OCI-LY1 (cell line): ENCODE measurements at regions not wholly inside any gene's neighbourhood (a gene's known extent, or its start where the extent isn't known, plus 50 kb on each side); places are given as distances from the start of the nearest gene placed in this dataset.

ENCODE experiments used
- H2AFZ ChIP-seq: fragments of 200-600 bp; sonication (generic), shearing (Covaris generic); 2 replicates; pipeline ENCODE4 v1.6.0; 2014; ENCODE audit warnings: antibody characterized with exemption, mild to moderate bottlenecking, low read length
- H3F3A ChIP-seq: fragments of 200-600 bp; sonication (generic), shearing (Covaris generic); 2 replicates; pipeline ENCODE4 v1.6.0; 2014; ENCODE audit warnings: mild to moderate bottlenecking, antibody characterized with exemption, low read length, moderate library complexity; ENCODE audit not compliant: insufficient read depth
- H3K27ac ChIP-seq: fragments of 200-600 bp; sonication (generic); 2 replicates; pipeline ENCODE4 v1.5.1; 2014; ENCODE audit warnings: low read length, mixed run types, mild to moderate bottlenecking, low read depth; ENCODE audit not compliant: poor library complexity, severe bottlenecking
- H3K27me3 ChIP-seq: fragments of 200-600 bp; sonication (generic); 2 replicates; pipeline ENCODE4 v1.6.0; 2014; ENCODE audit warnings: antibody characterized with exemption, mild to moderate bottlenecking, low read length, moderate library complexity; ENCODE audit not compliant: insufficient read depth
- H3K36me3 ChIP-seq: fragments of 200-600 bp; sonication (generic); 2 replicates; pipeline ENCODE4 v1.6.1; 2014; ENCODE audit warnings: mild to moderate bottlenecking, antibody characterized with exemption, low read length, moderate library complexity, mixed read lengths; ENCODE audit not compliant: insufficient read depth
- H3K4me1 ChIP-seq: fragments of 200-600 bp; sonication (generic); 2 replicates; pipeline ENCODE4 v1.5.1; 2014; ENCODE audit warnings: mild to moderate bottlenecking, low read length, moderate library complexity; ENCODE audit not compliant: insufficient read depth, severe bottlenecking
- H3K4me2 ChIP-seq: fragments of 200-600 bp; sonication (generic), shearing (Covaris generic); 2 replicates; pipeline ENCODE4 v1.6.1; 2014; ENCODE audit warnings: low read length
- H3K4me3 ChIP-seq: fragments of 200-600 bp; sonication (generic); 2 replicates; pipeline ENCODE4 v1.5.1; 2014; ENCODE audit warnings: low read length, low read depth, mild to moderate bottlenecking, mixed read lengths; ENCODE audit not compliant: poor library complexity, severe bottlenecking
- H3K79me2 ChIP-seq: fragments of 200-600 bp; shearing (Covaris generic); 2 replicates; pipeline ENCODE4 v1.6.1; 2016; ENCODE audit warnings: mixed run types, low read length, mixed read lengths; ENCODE audit not compliant: insufficient read depth
- H3K9ac ChIP-seq: fragments of 200-600 bp; sonication (generic), shearing (Covaris generic); 2 replicates; pipeline ENCODE4 v1.6.1; 2014; ENCODE audit warnings: mild to moderate bottlenecking, low read length, mixed read lengths
- H3K9me2 ChIP-seq: fragments of 200-600 bp; sonication (generic), shearing (Covaris generic); 2 replicates; pipeline ENCODE4 v1.6.1; 2014; ENCODE audit warnings: low read depth, mild to moderate bottlenecking, low read length, mixed read lengths
- H3K9me3 ChIP-seq: fragments of 200-600 bp; shearing (Covaris generic); 2 replicates; pipeline ENCODE4 v1.6.1; 2014; ENCODE audit warnings: low read length, mixed read lengths
- H4K20me1 ChIP-seq: fragments of 200-600 bp; sonication (generic), shearing (Covaris generic); 2 replicates; pipeline ENCODE4 v1.6.0; 2016; ENCODE audit warnings: mild to moderate bottlenecking, low read length; ENCODE audit not compliant: insufficient read depth
- EZH2 ChIP-seq: fragments of 200-600 bp; sonication (generic), shearing (Covaris generic); IDR thresholded peaks from 2 replicates; pipeline ENCODE4 v1.8.0; 2017; ENCODE audit warnings: borderline replicate concordance, mixed run types, mild to moderate bottlenecking, antibody characterized with exemption, low read length, moderate library complexity, mixed read lengths
- TF ChIP-seq, protein P1 (sequence below): fragments of 200-600 bp; sonication (generic), shearing (Covaris generic); IDR thresholded peaks from 2 replicates; pipeline ENCODE4 v1.5.1; 2017; ENCODE audit warnings: mild to moderate bottlenecking, antibody characterized with exemption, low read length, moderate library complexity, mixed read lengths

DNA sequence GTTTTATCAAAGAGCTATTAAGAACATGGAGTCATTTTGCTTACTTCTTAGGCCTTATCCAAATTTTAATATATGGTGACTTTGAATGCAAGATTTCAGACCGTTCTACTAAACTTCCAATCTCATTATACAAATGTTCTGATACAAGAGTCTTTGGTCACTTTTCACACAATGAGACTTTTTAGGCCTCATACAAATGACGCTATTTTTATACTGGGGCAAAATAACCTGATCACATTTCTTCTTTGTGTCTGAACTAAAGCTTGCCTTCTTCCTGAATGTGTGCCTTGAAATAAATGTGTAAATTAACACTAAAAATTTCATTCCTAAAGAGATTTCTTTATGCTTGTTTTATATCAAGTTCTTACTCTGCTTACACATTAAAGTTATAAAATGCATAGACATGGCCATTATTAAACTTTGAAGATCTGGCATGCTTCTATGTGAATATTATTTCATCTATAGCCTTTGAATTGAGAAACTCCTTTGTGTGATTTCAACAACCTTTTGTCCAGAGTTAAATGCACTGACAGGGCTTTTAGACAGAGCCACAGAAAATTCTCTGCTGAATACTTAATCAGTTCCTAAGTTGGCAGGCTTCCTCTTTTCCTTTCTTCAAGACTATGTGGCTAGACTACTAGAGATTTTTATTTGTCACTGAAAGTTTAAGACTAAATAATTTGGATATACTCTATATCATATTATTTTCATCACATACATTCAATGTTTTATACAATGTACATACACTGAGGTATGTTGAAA lies 86.1 kb downstream of the EDNRB start:
- no peaks in the 10 kb centered on the region for H3K9me3 ChIP-seq
- H4K20me1 ChIP-seq: no peaks in the 10 kb centered on the region
- no peaks in the 10 kb centered on the region for H3K4me1 ChIP-seq
- no peak overlapping the region for H3K27ac ChIP-seq
- H3F3A ChIP-seq: no peaks in the 10 kb centered on the region
- H3K4me3 ChIP-seq: no peak overlapping the region
- no peaks in the 10 kb centered on the region for H3K27me3 ChIP-seq
- no peaks in the 10 kb centered on the region for H3K9me2 ChIP-seq
- H3K4me2 ChIP-seq: no peak overlapping the region
- H3K79me2 ChIP-seq: no peaks in the 10 kb centered on the region
- no peaks in the 10 kb centered on the region for H3K36me3 ChIP-seq
- H2AFZ ChIP-seq: no peak overlapping the region
- no peak overlapping the region for H3K9ac ChIP-seq
- TF ChIP-seq, protein P1, sequence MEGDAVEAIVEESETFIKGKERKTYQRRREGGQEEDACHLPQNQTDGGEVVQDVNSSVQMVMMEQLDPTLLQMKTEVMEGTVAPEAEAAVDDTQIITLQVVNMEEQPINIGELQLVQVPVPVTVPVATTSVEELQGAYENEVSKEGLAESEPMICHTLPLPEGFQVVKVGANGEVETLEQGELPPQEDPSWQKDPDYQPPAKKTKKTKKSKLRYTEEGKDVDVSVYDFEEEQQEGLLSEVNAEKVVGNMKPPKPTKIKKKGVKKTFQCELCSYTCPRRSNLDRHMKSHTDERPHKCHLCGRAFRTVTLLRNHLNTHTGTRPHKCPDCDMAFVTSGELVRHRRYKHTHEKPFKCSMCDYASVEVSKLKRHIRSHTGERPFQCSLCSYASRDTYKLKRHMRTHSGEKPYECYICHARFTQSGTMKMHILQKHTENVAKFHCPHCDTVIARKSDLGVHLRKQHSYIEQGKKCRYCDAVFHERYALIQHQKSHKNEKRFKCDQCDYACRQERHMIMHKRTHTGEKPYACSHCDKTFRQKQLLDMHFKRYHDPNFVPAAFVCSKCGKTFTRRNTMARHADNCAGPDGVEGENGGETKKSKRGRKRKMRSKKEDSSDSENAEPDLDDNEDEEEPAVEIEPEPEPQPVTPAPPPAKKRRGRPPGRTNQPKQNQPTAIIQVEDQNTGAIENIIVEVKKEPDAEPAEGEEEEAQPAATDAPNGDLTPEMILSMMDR: no peak
- no peak for TF ChIP-seq EZH2

DNA sequence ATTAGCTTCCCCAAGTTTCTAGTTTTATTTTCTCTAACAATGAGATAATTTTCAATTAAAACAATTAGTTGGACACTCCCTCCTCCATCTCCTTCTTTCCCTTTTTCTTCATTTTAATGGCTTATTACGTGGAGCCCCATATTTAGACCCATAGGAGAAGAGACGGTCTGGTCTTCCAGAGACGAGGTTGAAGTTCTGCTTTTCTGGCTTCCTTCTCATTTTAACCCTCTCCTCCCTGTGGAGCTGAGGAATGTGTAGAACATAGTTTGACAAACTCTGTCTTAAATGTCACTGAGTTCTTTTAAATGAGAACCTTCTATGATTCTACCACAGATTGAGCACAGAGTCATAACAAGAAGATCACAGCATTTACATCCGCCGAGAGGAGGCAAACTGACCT lies 86.8 kb downstream of the EDNRB start:
- Histone ChIP-seq H3K27me3 (no peaks in the 10 kb centered on the region), H3K36me3 (no peaks in the 10 kb centered on the region), H3K4me3 (no peak overlapping the region), H3K4me2 (no peak overlapping the region), H3F3A (no peaks in the 10 kb centered on the region), H3K9me3 (no peaks in the 10 kb centered on the region), H4K20me1 (no peaks in the 10 kb centered on the region), H3K9ac (no peak overlapping the region), H3K4me1 (no peaks in the 10 kb centered on the region), H3K27ac (no peak overlapping the region), H2AFZ (no peak overlapping the region), H3K9me2 (no peaks in the 10 kb centered on the region), H3K79me2 (no peaks in the 10 kb centered on the region)
- TF ChIP-seq, protein P1: no peak
- no peak for TF ChIP-seq EZH2

GRCh38 chr13:77829963-77830362 lies 88.7 kb downstream of the EDNRB start:
- Histone ChIP-seq H3K9me3 (no peaks in the 10 kb centered on the region), H3K4me1 (no peaks in the 10 kb centered on the region), H3K4me2 (no peak overlapping the region), H3F3A (no peaks in the 10 kb centered on the region), H3K4me3 (no peak overlapping the region), H4K20me1 (no peaks in the 10 kb centered on the region), H3K9me2 (no peaks in the 10 kb centered on the region), H3K27me3 (no peaks in the 10 kb centered on the region), H3K27ac (no peak overlapping the region), H3K79me2 (no peaks in the 10 kb centered on the region), H3K9ac (no peak overlapping the region), H2AFZ (no peak overlapping the region), H3K36me3 (no peaks in the 10 kb centered on the region)
- TF ChIP-seq, protein P1: no peak
- no peak for TF ChIP-seq EZH2
